ENCODE measurements at regions not wholly inside any gene's neighbourhood (a gene's known extent, or its start where the extent isn't known, plus 50 kb on each side); places are given as distances from the start of the nearest gene placed in this dataset.

DNA sequence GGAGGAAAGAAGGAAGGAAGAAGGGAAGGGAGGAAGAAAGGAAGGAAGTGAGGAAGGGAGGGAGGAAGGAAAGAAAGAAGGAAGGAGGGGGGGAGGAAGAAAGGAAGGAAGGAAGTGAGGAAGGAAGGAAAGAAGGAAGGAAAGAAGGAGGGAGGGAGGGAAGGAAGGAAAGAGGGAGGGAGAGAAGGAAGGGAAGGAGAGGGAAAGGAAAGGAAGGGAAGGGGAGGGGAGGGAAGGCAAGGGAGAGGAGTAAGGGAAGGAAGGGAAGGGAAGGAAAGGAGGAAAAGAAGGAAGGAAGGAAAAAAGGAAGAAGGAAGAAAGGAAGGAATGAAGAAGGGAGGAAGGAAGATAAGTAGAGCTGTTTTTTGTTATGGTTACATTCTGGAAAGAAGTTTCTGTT is 141.2 kb downstream of the LRRC3B start:
- no peaks in the 10 kb centered on the region for H3K36me3 ChIP-seq (ENCODE audit: control insufficient read depth, insufficient read depth, low read length)
- DNase-seq (ENCODE audit: extremely low read depth, insufficient read length) = no peak
- H3K27me3 ChIP-seq (replicated peaks; ENCODE audit: control insufficient read depth, insufficient read depth, low read length) = no peaks in the 10 kb centered on the region
- no peak overlapping the region for H3K4me3 ChIP-seq (replicated peaks; ENCODE audit: low read depth, low read length)
- TF ChIP-seq, protein P1, sequence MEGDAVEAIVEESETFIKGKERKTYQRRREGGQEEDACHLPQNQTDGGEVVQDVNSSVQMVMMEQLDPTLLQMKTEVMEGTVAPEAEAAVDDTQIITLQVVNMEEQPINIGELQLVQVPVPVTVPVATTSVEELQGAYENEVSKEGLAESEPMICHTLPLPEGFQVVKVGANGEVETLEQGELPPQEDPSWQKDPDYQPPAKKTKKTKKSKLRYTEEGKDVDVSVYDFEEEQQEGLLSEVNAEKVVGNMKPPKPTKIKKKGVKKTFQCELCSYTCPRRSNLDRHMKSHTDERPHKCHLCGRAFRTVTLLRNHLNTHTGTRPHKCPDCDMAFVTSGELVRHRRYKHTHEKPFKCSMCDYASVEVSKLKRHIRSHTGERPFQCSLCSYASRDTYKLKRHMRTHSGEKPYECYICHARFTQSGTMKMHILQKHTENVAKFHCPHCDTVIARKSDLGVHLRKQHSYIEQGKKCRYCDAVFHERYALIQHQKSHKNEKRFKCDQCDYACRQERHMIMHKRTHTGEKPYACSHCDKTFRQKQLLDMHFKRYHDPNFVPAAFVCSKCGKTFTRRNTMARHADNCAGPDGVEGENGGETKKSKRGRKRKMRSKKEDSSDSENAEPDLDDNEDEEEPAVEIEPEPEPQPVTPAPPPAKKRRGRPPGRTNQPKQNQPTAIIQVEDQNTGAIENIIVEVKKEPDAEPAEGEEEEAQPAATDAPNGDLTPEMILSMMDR (IDR thresholded peaks at IDR 0.05; ENCODE audit: insufficient read depth, low read length, poor library complexity, severe bottlenecking) = no peak

DNA sequence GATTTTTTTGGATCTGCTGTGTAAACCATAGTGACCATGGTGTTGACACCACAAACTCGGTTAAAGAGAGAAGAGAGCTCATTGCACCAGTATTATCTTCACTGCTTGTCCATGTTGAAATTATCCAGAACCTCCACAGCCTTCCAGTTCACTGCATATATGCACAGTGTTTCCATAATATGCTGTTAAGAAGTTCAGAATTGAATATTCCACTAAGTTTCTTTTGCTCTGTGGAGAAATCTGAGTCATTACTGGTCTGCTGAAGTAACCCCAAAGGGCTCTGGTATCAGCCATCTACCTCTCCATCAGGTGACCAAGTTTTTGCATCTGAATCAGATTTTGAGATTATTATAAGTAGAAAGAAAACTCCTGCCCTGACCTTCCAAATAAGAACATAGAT is 143.5 kb downstream of the LRRC3B start:
- no peak overlapping the region for H3K4me3 ChIP-seq (replicated peaks; ENCODE audit: low read depth, low read length)
- H3K36me3 ChIP-seq (ENCODE audit: control insufficient read depth, insufficient read depth, low read length) = no peaks in the 10 kb centered on the region
- no peak for DNase-seq (ENCODE audit: extremely low read depth, insufficient read length)
- TF ChIP-seq, protein P1 (IDR thresholded peaks at IDR 0.05; ENCODE audit: insufficient read depth, low read length, poor library complexity, severe bottlenecking) = no peak
- no peaks in the 10 kb centered on the region for H3K27me3 ChIP-seq (replicated peaks; ENCODE audit: control insufficient read depth, insufficient read depth, low read length)

DNA sequence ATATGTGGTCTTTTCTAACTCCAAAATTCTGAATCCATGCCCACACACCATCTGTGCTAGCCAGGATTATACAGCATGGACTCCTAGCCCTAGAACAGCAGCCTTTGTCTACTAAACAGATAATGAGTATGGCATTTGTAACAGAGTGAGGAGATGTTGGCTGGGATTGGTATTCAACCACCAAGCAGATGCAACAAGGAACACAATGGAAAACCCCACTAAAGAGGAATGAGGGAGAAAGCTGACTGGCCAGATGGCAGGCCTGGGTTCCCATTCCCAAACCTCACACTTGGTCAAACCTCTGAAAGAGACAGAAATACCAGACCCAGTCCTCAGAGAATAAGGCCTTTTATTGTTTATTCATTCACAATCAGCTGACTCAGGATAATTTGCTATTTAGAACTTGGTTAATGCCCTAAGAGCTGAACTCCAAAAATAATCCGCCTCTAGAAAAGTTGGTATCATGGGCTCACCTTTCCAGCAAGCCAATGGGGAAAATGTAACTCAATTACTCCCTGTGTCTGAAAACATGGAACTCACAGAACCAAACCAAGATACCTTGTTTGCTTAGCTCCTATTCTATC is 145.6 kb downstream of the LRRC3B start:
- no peak for DNase-seq (ENCODE audit: extremely low read depth, insufficient read length)
- H3K27me3 ChIP-seq (replicated peaks; ENCODE audit: control insufficient read depth, insufficient read depth, low read length) = no peaks in the 10 kb centered on the region
- H3K4me3 ChIP-seq (replicated peaks; ENCODE audit: low read depth, low read length) = no peak overlapping the region
- H3K36me3 ChIP-seq (ENCODE audit: control insufficient read depth, insufficient read depth, low read length) = no peaks in the 10 kb centered on the region
- TF ChIP-seq, protein P1 (IDR thresholded peaks at IDR 0.05; ENCODE audit: insufficient read depth, low read length, poor library complexity, severe bottlenecking) = no peak

DNA sequence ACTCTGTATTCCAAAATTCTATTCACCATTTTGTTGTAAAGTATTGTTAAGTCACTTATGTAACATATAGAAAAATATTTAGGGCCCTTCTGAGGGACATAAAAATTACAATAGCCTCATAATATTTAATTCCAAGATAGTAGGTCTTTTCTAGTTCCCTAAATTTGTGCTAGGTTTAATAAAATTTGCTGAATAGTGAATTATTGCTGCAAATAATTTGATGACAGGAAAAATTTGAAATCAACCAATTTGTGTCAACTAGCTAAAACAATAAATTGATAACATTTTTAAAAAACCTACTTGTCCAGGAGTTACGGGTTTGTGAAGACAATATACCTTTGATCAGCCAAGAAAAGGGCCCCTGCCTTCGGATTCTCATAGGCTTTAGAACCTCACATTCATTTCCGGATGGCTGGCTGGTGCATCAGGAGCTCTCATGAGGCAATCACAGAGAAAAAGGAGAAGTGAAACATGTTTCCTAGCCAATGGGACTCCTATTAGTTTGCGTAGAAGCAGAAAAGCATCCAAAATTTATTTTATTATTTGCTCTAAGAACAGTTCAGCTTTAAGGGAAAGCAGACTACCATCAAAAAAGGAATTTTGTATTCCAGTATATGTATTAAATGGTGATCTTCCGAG is 177.2 kb downstream of the LRRC3B start:
- Histone ChIP-seq H3K36me3 (ENCODE audit: control insufficient read depth, insufficient read depth, low read length) (no peaks in the 10 kb centered on the region), H3K27me3 (replicated peaks; ENCODE audit: control insufficient read depth, insufficient read depth, low read length) (no peaks in the 10 kb centered on the region), H3K4me3 (replicated peaks; ENCODE audit: low read depth, low read length) (no peak overlapping the region)
- TF ChIP-seq, protein P1 (IDR thresholded peaks at IDR 0.05; ENCODE audit: insufficient read depth, low read length, poor library complexity, severe bottlenecking) = no peak
- no peak for DNase-seq (ENCODE audit: extremely low read depth, insufficient read length)

DNA sequence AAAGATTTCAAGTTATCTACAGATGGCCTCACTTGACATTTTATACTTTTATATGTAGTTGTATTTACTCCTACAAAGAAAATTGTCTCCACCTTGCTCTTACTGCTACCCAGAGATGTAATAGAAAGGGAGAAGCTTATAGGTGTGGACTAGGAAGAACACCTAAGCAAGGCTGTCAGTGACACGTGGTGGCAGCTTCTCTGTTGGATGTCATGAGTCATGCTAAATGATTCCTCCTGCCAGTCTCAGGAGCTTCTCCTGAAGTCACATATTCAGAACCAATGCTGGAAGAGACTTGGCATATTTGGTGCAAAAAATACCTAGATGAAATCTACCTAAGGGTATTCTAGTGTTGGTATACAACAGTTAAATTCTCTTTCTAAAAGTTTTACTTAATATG is 184.7 kb downstream of the LRRC3B start:
- Histone ChIP-seq H3K36me3 (ENCODE audit: control insufficient read depth, insufficient read depth, low read length) (no peaks in the 10 kb centered on the region), H3K27me3 (replicated peaks; ENCODE audit: control insufficient read depth, insufficient read depth, low read length) (no peaks in the 10 kb centered on the region), H3K4me3 (replicated peaks; ENCODE audit: low read depth, low read length) (no peak overlapping the region)
- TF ChIP-seq, protein P1 (IDR thresholded peaks at IDR 0.05; ENCODE audit: insufficient read depth, low read length, poor library complexity, severe bottlenecking) = no peak
- no peak for DNase-seq (ENCODE audit: extremely low read depth, insufficient read length)

All from GM06990 (cell line).